Ovary (tissue), 7 donors: ENCODE measurements at regions not wholly inside any gene's neighbourhood (a gene's known extent, or its start where the extent isn't known, plus 50 kb on each side); places are given as distances from the start of the nearest gene placed in this dataset.

Source experiments
- DNase-seq, 5 donors: peaks; one replicate each; pipeline ENCODE4 v3.0.0-alpha.2; 2019 to 2020
- H3K27ac ChIP-seq, 2 donors: fragments of 200-600 bp; one replicate each; pipeline versions ENCODE4 v1.5.1 to v1.8.0; 2019 to 2022
- H3K27me3 ChIP-seq: fragments of 200-600 bp; one replicate; pipeline ENCODE4 v1.8.0; 2022
- H3K36me3 ChIP-seq: fragments of 200-600 bp; sonication (generic); one replicate; pipeline ENCODE4 v1.5.1; 2019
- H3K4me1 ChIP-seq: one replicate; pipeline ENCODE4 v1.8.1; 2013; ENCODE audit warnings: mild to moderate bottlenecking, moderate library complexity; ENCODE audit not compliant: insufficient read depth
- H3K4me3 ChIP-seq: fragments of 200-600 bp; sonication (generic); one replicate; pipeline ENCODE4 v1.5.1; 2017
- H3K9me3 ChIP-seq, 2 donors: fragments of 200-600 bp in 1 of 2; sonication (generic) in 1 of 2; one replicate each; pipeline versions ENCODE4 v1.5.1 to v1.8.1; 2013 to 2019; ENCODE audit warnings: mild to moderate bottlenecking in 1 of 2, moderate library complexity in 1 of 2
- CTCF ChIP-seq, 3 donors: fragments of 450-650 bp in 2 of 3; fragments of 200-600 bp in 1 of 3; IDR thresholded peaks; one replicate each; pipeline versions ENCODE4 v1.5.1 to v1.8.0; 2016 to 2022; ENCODE audit warnings: antibody characterized with exemption in 3 of 3, mild to moderate bottlenecking in 1 of 3
- EP300 ChIP-seq: sonication (generic); formaldehyde crosslinking; IDR thresholded peaks from one replicate; pipeline ENCODE4 v1.6.1; 2017; ENCODE audit warnings: antibody characterized with exemption
- POLR2A ChIP-seq: fragments of 450-650 bp; IDR thresholded peaks from one replicate; pipeline ENCODE4 v1.6.1; 2017; ENCODE audit warnings: antibody characterized with exemption, mild to moderate bottlenecking, moderate library complexity
- WGBS, 3 donors: extraction: QIAGEN DNeasy Blood & Tissue Kit in 1 of 3; methylation state at CpG; one replicate each; pipeline versions ENCODE4 v1.1.5 to v1.1.7; 2013 to 2017; 5-methylcytosine and 5-hydroxymethylcytosine counted together
- intact Hi-C, 4 donors: fragments of 100-400 bp; cut with DNase I; formaldehyde crosslinking; loops; one replicate each; pipeline versions ENCODE4 v1.11.0 to v1.15.1; 2022 to 2023
- donor health status: DM: no; HTN: no; CAD: no; lungs with moderate emphysema.
- donor health status: DM: no; HTN: no; CAD: no.
- donor health status: Bipolar disorder and iron deficiency.
- donor health status: DM: no; HTN: no; CAD: no.
- donor health status: DM: yes; HTN: yes; CAD: no.

- TF ChIP-seq EP300 (no peak), POLR2A (no peak), CTCF (IDR thresholded peaks at IDR 0.05) (no peak)
- H3K27me3 ChIP-seq = no peaks in the 10 kb centered on the region
- DNase-seq = peak in 1 of 5 donors; percentile 22
- H3K4me1 ChIP-seq = peaks cover 3% of the 10 kb centered on the region
- H3K9me3 ChIP-seq = no peaks in the 10 kb centered on the region
- no peak overlapping the region for H3K4me3 ChIP-seq
- WGBS, 3 donors = 43 to 53% (median 48%) methylated on average over 2 of the region's 2 CpGs
- H3K36me3 ChIP-seq = no peaks in the 10 kb centered on the region
- intact Hi-C loops = no loop called here
- no peak overlapping the region for H3K27ac ChIP-seq
Measured at GRCh38 chr3:110070161-110070916, 733.0 kb upstream of the DPPA4 start.

- Histone ChIP-seq H3K27me3 (no peaks in the 10 kb centered on the region), H3K27ac (no peak overlapping the region), H3K9me3 (no peaks in the 10 kb centered on the region), H3K4me1 (peaks cover 3% of the 10 kb centered on the region), H3K36me3 (no peaks in the 10 kb centered on the region), H3K4me3 (no peak overlapping the region)
- no peak for DNase-seq
- TF ChIP-seq CTCF (IDR thresholded peaks at IDR 0.05) (no peak), EP300 (no peak), POLR2A (no peak)
- 74 to 97% (median 91%) methylated on average over 3 of the region's 3 CpGs for WGBS, 3 donors
- intact Hi-C loops = no loop called here
Measured at GRCh38 chr3:110074095-110074494, 736.7 kb upstream of the DPPA4 start.

GRCh38 chr3:110077093-110077492, 739.7 kb upstream of the DPPA4 start:
- no peak overlapping the region for H3K27ac ChIP-seq
- no peaks in the 10 kb centered on the region for H3K36me3 ChIP-seq
- H3K9me3 ChIP-seq = no peaks in the 10 kb centered on the region
- no peak for TF ChIP-seq POLR2A
- TF ChIP-seq EP300 = no peak
- no peak for TF ChIP-seq CTCF (IDR thresholded peaks at IDR 0.05)
- intact Hi-C loops = no loop called here
- no peak overlapping the region for H3K4me3 ChIP-seq
- H3K27me3 ChIP-seq = no peaks in the 10 kb centered on the region
- 89 to 98% (median 95%) methylated on average over 1 of the region's 1 CpG for WGBS, 3 donors
- DNase-seq = no peak
- no peaks in the 10 kb centered on the region for H3K4me1 ChIP-seq

GRCh38 chr3:110093411-110093810, 756.1 kb upstream of the DPPA4 start:
- no peaks in the 10 kb centered on the region for H3K4me1 ChIP-seq
- no peaks in the 10 kb centered on the region for H3K9me3 ChIP-seq
- H3K27me3 ChIP-seq = no peaks in the 10 kb centered on the region
- no peak overlapping the region for H3K27ac ChIP-seq
- no peaks in the 10 kb centered on the region for H3K36me3 ChIP-seq
- intact Hi-C loops = no loop called here
- no peak overlapping the region for H3K4me3 ChIP-seq
- DNase-seq = no peak
- TF ChIP-seq POLR2A = no peak
- TF ChIP-seq CTCF (IDR thresholded peaks at IDR 0.05) = no peak
- TF ChIP-seq EP300 = no peak
